PC-3 (cell line): ENCODE measurements at regions not wholly inside any gene's neighbourhood (a gene's known extent, or its start where the extent isn't known, plus 50 kb on each side); places are given as distances from the start of the nearest gene placed in this dataset.

Experiments
- ATAC-seq: fragments of 200-7000 bp; cut with Tn5 transposase; 2 replicates; pipeline ENCODE4 v1.9.1; 2020; ENCODE audit warnings: mild to moderate bottlenecking, moderate library complexity
- BruUV-seq: library from RNA; stranded (reverse); fragments of 400-500 nt; replicated peaks from 2 replicates; lab custom pipeline; 2021; lab: Mats Ljungman, UMichigan
- CTCF ChIA-PET: fragments of 300-600 bp; sonication (Branson Sonifier 250); formaldehyde crosslinking; loops from one replicate; lab custom pipeline; 2022; ENCODE audit warnings: antibody characterized with exemption; lab: Charles Lee
- POLR2A ChIA-PET: fragments of 300-600 bp; sonication (Branson Sonifier 250); formaldehyde crosslinking; loops from one replicate; lab custom pipeline; 2022; ENCODE audit warnings: antibody characterized with exemption; ENCODE audit not compliant: unreplicated experiment; lab: Charles Lee
- DNase-seq: peaks from one replicate; pipeline ENCODE4 v3.0.0-alpha.2; 2015
- H2AFZ ChIP-seq: fragments of 300-600 bp; sonication (generic); 2 replicates; pipeline ENCODE4 v1.6.0; 2016; ENCODE audit warnings: antibody characterized with exemption, low read length
- H3F3A ChIP-seq: fragments of 300-600 bp; sonication (generic); one replicate; pipeline ENCODE4 v1.6.0; 2017; ENCODE audit warnings: antibody characterized with exemption, low read length, control low read depth, mild to moderate bottlenecking; ENCODE audit not compliant: unreplicated experiment
- H3K27ac ChIP-seq: fragments of 300-600 bp; sonication (generic); 2 replicates; pipeline ENCODE4 v1.5.1; 2016; ENCODE audit warnings: mild to moderate bottlenecking, low read length
- H3K27me3 ChIP-seq: fragments of 300-600 bp; sonication (generic); 2 replicates; pipeline ENCODE4 v1.6.1; 2016; ENCODE audit warnings: low read length, mixed read lengths
- H3K36me3 ChIP-seq: fragments of 300-600 bp; sonication (generic); 2 replicates; pipeline ENCODE4 v1.6.1; 2016; ENCODE audit warnings: low read depth, mixed run types, low read length, mixed read lengths
- H3K4me1 ChIP-seq: fragments of 300-600 bp; sonication (generic); 2 replicates; pipeline ENCODE4 v1.5.1; 2016; ENCODE audit warnings: low read length; ENCODE audit not compliant: insufficient read depth
- H3K4me2 ChIP-seq: fragments of 300-600 bp; sonication (generic); 2 replicates; pipeline ENCODE4 v1.6.0; 2016; ENCODE audit warnings: low read length
- H3K4me3 ChIP-seq: fragments of 300-600 bp; sonication (generic); 2 replicates; pipeline ENCODE4 v1.5.1; 2016; ENCODE audit warnings: mild to moderate bottlenecking, low read length, mixed read lengths
- H3K79me2 ChIP-seq: fragments of 300-600 bp; sonication (generic); 2 replicates; pipeline ENCODE4 v1.6.1; 2017; ENCODE audit warnings: low read length, mixed read lengths
- H3K9ac ChIP-seq: fragments of 300-600 bp; sonication (generic); 2 replicates; pipeline ENCODE4 v1.6.0; 2016; ENCODE audit warnings: mild to moderate bottlenecking, low read length
- H3K9me2 ChIP-seq: fragments of 300-600 bp; sonication (generic); replicated peaks from 2 replicates; pipeline ENCODE4 v1.6.1; 2016; ENCODE audit warnings: mixed run types, low read length, mixed read lengths
- H3K9me3 ChIP-seq: fragments of 300-600 bp; sonication (generic); 2 replicates; pipeline ENCODE4 v1.6.1; 2016; ENCODE audit warnings: low read length, mixed read lengths
- H4K20me1 ChIP-seq: fragments of 300-600 bp; sonication (generic); 2 replicates; pipeline ENCODE4 v1.6.1; 2016; ENCODE audit warnings: low read length, mixed read lengths
- EZH2 ChIP-seq: fragments of 300-600 bp; sonication (generic); IDR thresholded peaks from one replicate; pipeline ENCODE4 v1.6.1; 2017; ENCODE audit warnings: antibody characterized with exemption, mild to moderate bottlenecking, low read length; ENCODE audit not compliant: unreplicated experiment
- EZH2phosphoT487 ChIP-seq: fragments of 300-600 bp; sonication (generic); IDR thresholded peaks from 2 replicates; pipeline ENCODE4 v1.6.1; 2018; ENCODE audit warnings: mild to moderate bottlenecking, antibody characterized with exemption, low read length, borderline replicate concordance
- intact Hi-C: fragments of 100-400 bp; cut with micrococcal nuclease; formaldehyde crosslinking; loops from 2 replicates; pipeline ENCODE4 v1.9.0; 2023
- TF ChIP-seq, protein P1 (sequence below): fragments of 300-600 bp; sonication (generic); conservative IDR thresholded peaks from 2 replicates; pipeline ENCODE4 v1.5.1; 2017; ENCODE audit warnings: antibody characterized with exemption, low read depth, mild to moderate bottlenecking, low read length

DNA sequence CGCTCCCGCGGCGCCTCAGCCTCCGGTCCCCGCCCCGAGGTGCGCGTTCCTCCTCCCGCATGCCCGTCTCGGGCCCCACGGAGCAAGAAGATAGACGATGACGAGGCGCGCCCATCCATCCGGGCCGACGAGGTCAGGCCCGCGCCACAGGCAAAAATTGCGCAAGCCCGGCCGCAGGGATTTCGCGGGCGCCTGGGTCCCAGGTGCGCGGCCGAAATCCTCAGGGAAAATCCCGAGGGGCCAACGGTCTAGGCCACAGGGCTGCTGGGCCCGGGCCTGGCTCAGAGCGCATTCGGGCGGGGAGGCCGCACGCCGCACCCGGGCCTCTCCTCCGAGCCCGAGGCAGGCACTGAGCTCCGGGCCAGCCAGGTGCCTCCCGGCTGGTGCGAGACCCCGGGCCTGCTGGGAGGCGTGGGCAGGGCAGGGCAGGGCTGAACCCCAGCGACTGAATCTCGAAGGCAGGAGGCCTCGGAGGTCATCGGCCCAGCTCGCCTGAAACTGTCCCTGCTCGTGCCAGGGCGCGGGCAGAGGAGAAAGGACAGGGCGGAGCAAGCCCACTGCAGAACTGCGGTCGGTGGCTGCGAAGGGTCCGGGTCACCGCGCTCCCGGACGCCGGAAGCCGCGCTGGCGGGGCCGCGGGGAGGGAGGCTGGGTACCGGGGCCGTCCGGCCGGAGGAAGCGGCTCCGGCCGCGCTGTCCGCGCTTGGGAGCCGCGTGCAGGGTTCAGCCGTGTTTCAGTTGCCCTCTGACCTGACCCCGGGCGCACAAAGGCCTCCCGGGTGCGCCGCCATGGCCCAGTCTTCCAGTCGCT is 66.8 kb downstream of the FOXD1 start:
- H3K4me2 ChIP-seq = no peak overlapping the region
- no TSS peak for BruUV-seq
- ATAC-seq = no peak
- intact Hi-C loops = no loop called here
- H3K4me3 ChIP-seq = no peak overlapping the region
- H2AFZ ChIP-seq = no peak overlapping the region
- TF ChIP-seq, protein P1, sequence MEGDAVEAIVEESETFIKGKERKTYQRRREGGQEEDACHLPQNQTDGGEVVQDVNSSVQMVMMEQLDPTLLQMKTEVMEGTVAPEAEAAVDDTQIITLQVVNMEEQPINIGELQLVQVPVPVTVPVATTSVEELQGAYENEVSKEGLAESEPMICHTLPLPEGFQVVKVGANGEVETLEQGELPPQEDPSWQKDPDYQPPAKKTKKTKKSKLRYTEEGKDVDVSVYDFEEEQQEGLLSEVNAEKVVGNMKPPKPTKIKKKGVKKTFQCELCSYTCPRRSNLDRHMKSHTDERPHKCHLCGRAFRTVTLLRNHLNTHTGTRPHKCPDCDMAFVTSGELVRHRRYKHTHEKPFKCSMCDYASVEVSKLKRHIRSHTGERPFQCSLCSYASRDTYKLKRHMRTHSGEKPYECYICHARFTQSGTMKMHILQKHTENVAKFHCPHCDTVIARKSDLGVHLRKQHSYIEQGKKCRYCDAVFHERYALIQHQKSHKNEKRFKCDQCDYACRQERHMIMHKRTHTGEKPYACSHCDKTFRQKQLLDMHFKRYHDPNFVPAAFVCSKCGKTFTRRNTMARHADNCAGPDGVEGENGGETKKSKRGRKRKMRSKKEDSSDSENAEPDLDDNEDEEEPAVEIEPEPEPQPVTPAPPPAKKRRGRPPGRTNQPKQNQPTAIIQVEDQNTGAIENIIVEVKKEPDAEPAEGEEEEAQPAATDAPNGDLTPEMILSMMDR = no peak
- TF ChIP-seq EZH2phosphoT487 = no peak
- TF ChIP-seq EZH2 = no peak
- H3F3A ChIP-seq = no peaks in the 10 kb centered on the region
- POLR2A ChIA-PET = no interaction called here
- CTCF ChIA-PET = no interaction called here
- no peaks in the 10 kb centered on the region for H3K9me2 ChIP-seq
- no peaks in the 10 kb centered on the region for H3K79me2 ChIP-seq
- no peaks in the 10 kb centered on the region for H3K27me3 ChIP-seq
- no peak overlapping the region for H3K27ac ChIP-seq
- no peak overlapping the region for H3K9ac ChIP-seq
- H3K9me3 ChIP-seq = peaks cover 7% of the 10 kb centered on the region; the same call in 1 of the 2 replicates
- no peaks in the 10 kb centered on the region for H3K36me3 ChIP-seq
- DNase-seq = no peak
- H4K20me1 ChIP-seq = no peaks in the 10 kb centered on the region
- H3K4me1 ChIP-seq = no peaks in the 10 kb centered on the region

DNA sequence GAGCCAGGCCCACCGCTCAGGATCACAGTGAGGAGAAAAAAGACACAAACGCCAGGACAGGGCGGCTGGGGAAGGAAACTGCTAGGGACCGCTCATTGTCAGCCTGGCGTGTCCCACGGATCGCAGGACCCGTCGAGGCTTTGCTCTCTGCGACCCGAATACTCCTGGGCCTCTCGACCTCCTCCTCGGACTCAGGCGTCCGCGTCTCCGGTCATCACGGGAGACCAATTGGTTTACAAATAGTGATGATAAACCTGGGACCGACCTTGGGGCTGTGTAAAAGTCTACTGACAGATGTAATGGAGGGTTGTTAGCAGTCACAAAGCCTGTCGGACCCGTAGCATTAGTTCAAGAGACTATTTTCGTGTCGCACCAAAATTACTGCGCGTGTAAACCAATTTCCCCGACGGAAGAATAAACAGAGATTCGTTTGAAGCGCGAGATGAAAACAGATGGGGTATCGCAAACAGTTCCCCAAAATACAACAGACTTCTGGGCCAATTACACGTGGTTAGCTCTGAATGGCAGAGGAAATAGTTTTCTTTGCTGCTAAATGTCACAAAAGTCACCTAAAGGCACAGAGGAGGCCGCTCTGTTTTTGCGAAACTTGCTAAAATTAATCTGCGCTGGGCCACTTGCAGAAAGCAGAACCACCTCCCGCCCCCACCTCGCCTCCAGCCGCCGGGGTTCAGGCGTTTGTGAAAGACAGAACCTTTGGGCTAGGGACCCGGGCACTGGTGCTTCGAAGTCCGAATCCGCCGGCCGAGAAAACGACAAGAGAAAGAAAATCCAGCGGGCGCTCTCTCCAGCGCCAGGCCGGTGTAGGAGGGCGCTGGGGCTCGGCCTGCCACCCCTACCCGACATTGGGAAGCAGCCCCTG is 67.6 kb downstream of the FOXD1 start:
- no peaks in the 10 kb centered on the region for H3K9me2 ChIP-seq
- no peak overlapping the region for H3K4me2 ChIP-seq
- no peaks in the 10 kb centered on the region for H3K4me1 ChIP-seq
- no peak overlapping the region for H3K9ac ChIP-seq
- no peak for ATAC-seq
- no peak overlapping the region for H2AFZ ChIP-seq
- H3K27ac ChIP-seq = no peak overlapping the region
- intact Hi-C loops = no loop called here
- no peaks in the 10 kb centered on the region for H3K79me2 ChIP-seq
- peaks cover 7% of the 10 kb centered on the region; the same call in 1 of the 2 replicates for H3K9me3 ChIP-seq
- no peaks in the 10 kb centered on the region for H3K36me3 ChIP-seq
- no peaks in the 10 kb centered on the region for H3F3A ChIP-seq
- TF ChIP-seq EZH2 = no peak
- H3K27me3 ChIP-seq = no peaks in the 10 kb centered on the region
- DNase-seq = no peak
- no peak overlapping the region for H3K4me3 ChIP-seq
- POLR2A ChIA-PET = no interaction called here
- no TSS peak for BruUV-seq
- no peaks in the 10 kb centered on the region for H4K20me1 ChIP-seq
- CTCF ChIA-PET = no interaction called here

DNA sequence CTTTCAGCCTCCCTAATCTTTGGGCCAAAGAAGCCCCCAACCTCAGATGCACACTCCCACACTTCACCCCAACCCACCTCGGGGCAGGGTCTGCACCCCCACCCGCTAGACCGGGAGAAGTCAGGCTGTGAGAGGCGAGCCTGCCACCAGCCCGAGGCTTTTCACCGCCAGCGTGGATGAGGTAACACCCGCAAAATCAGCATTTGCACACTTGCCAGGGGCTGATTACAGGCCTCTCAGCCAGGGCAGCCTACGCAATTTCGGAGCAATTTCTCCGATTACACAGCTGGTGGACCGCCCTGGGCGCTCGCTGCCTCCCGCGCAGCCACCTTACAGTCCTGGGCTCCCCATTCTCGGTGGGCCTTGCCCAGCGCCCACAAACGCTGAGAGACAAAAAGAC is 68.5 kb downstream of the FOXD1 start:
- DNase-seq (no peak), ATAC-seq (no peak)
- no peak overlapping the region for H2AFZ ChIP-seq
- no peaks in the 10 kb centered on the region for H3K4me1 ChIP-seq
- H3K4me3 ChIP-seq = no peak overlapping the region
- H3K4me2 ChIP-seq = no peak overlapping the region
- no peaks in the 10 kb centered on the region for H3K79me2 ChIP-seq
- BruUV-seq = no TSS peak
- no peak overlapping the region for H3K9ac ChIP-seq
- ChIA-PET CTCF (no interaction called here), POLR2A (no interaction called here)
- TF ChIP-seq EZH2phosphoT487 = no peak
- TF ChIP-seq EZH2 = no peak
- TF ChIP-seq, protein P1 = no peak
- H3F3A ChIP-seq = no peaks in the 10 kb centered on the region
- H3K27ac ChIP-seq = no peak overlapping the region
- H3K9me2 ChIP-seq = no peaks in the 10 kb centered on the region
- H4K20me1 ChIP-seq = no peaks in the 10 kb centered on the region
- intact Hi-C loops = no loop called here
- H3K36me3 ChIP-seq = no peaks in the 10 kb centered on the region
- H3K9me3 ChIP-seq = peaks cover 5% of the 10 kb centered on the region; the same call in 1 of the 2 replicates
- H3K27me3 ChIP-seq = no peaks in the 10 kb centered on the region
